Cardiac muscle cell (in vitro differentiated cells and primary cell): ENCODE measurements at regions not wholly inside any gene's neighbourhood (a gene's known extent, or its start where the extent isn't known, plus 50 kb on each side); places are given as distances from the start of the nearest gene placed in this dataset.

Source experiments
- DNase-seq, 2 donors: peaks; one replicate each; pipeline versions ENCODE4 v3.0.0 to v3.0.0-alpha.2; 2010 to 2017; ENCODE audit warnings: low read depth in 1 of 2, low spot score in 1 of 2
- H3K27ac ChIP-seq: fragments of 200-600 bp; sonication (generic); 2 replicates; pipeline ENCODE4 v1.5.1; 2016
- H3K27me3 ChIP-seq: fragments of 200-600 bp; sonication (generic); 2 replicates; pipeline ENCODE4 v1.6.0; 2016; ENCODE audit warnings: control low read depth
- H3K36me3 ChIP-seq: fragments of 200-600 bp; sonication (generic); 2 replicates; pipeline ENCODE4 v1.5.1; 2016; ENCODE audit warnings: control low read depth
- H3K4me1 ChIP-seq: fragments of 200-600 bp; sonication (generic); 2 replicates; pipeline ENCODE4 v1.8.1; 2017; ENCODE audit warnings: low read depth, mild to moderate bottlenecking, mixed run types
- H3K4me3 ChIP-seq: fragments of 200-600 bp; sonication (generic); 2 replicates; pipeline ENCODE4 v1.5.1; 2016; ENCODE audit warnings: mild to moderate bottlenecking
- H3K9me3 ChIP-seq: fragments of 200-600 bp; sonication (generic); 2 replicates; pipeline ENCODE4 v1.5.1; 2017; ENCODE audit warnings: low read depth, mild to moderate bottlenecking, control low read depth
- CTCF ChIP-seq: IDR thresholded peaks from 2 replicates; pipeline ENCODE4 v1.5.1; 2012; ENCODE audit warnings: low read depth, mild to moderate bottlenecking, low read length

- DNase-seq = no peak
Observed at GRCh38 chr14:97916100-97916499, 1118.9 kb downstream of the VRK1 start.

GRCh38 chr14:97916669-97917568, 1119.7 kb downstream of the VRK1 start:
- TF ChIP-seq CTCF = no peak
- Histone ChIP-seq H3K27me3 (peaks cover 3% of the 10 kb centered on the region), H3K36me3 (no peaks in the 10 kb centered on the region), H3K4me3 (no peak overlapping the region), H3K27ac (no peak overlapping the region), H3K4me1 (no peaks in the 10 kb centered on the region), H3K9me3 (no peaks in the 10 kb centered on the region)
- DNase-seq = no peak

More at GRCh38 chr14:97916100-97916499, 1118.9 kb downstream of the VRK1 start:
- no peaks in the 10 kb centered on the region for H3K4me1 ChIP-seq
- TF ChIP-seq CTCF = no peak
- H3K4me3 ChIP-seq = no peak overlapping the region
- H3K9me3 ChIP-seq = no peaks in the 10 kb centered on the region
- H3K27me3 ChIP-seq = peaks cover 3% of the 10 kb centered on the region
- no peak overlapping the region for H3K27ac ChIP-seq
- H3K36me3 ChIP-seq = no peaks in the 10 kb centered on the region

- no peak overlapping the region for H3K4me3 ChIP-seq
- no peak for DNase-seq
- H3K36me3 ChIP-seq = no peaks in the 10 kb centered on the region
- no peaks in the 10 kb centered on the region for H3K4me1 ChIP-seq
- no peak overlapping the region for H3K27ac ChIP-seq
- H3K27me3 ChIP-seq = no peaks in the 10 kb centered on the region
- no peak for TF ChIP-seq CTCF
- H3K9me3 ChIP-seq = no peaks in the 10 kb centered on the region
Observed at GRCh38 chr14:97920201-97920600, 1123.0 kb downstream of the VRK1 start.

GRCh38 chr14:97921296-97921695, 1124.1 kb downstream of the VRK1 start:
- TF ChIP-seq CTCF = no peak
- H3K36me3 ChIP-seq = no peaks in the 10 kb centered on the region

GRCh38 chr14:97924922-97925613, 1127.9 kb downstream of the VRK1 start:
- no peaks in the 10 kb centered on the region for H3K9me3 ChIP-seq
- no peak overlapping the region for H3K4me3 ChIP-seq
- no peak overlapping the region for H3K27ac ChIP-seq
- no peak for TF ChIP-seq CTCF
- no peaks in the 10 kb centered on the region for H3K27me3 ChIP-seq
- DNase-seq = no peak
- no peaks in the 10 kb centered on the region for H3K4me1 ChIP-seq
- H3K36me3 ChIP-seq = no peaks in the 10 kb centered on the region

More at GRCh38 chr14:97921296-97921695, 1124.1 kb downstream of the VRK1 start:
- no peaks in the 10 kb centered on the region for H3K9me3 ChIP-seq
- H3K4me3 ChIP-seq = no peak overlapping the region
- H3K27ac ChIP-seq = no peak overlapping the region
- H3K27me3 ChIP-seq = no peaks in the 10 kb centered on the region
- no peaks in the 10 kb centered on the region for H3K4me1 ChIP-seq
- DNase-seq = no peak
